ENCODE measurements at regions not wholly inside any gene's neighbourhood (a gene's known extent, or its start where the extent isn't known, plus 50 kb on each side); places are given as distances from the start of the nearest gene placed in this dataset.

DNA sequence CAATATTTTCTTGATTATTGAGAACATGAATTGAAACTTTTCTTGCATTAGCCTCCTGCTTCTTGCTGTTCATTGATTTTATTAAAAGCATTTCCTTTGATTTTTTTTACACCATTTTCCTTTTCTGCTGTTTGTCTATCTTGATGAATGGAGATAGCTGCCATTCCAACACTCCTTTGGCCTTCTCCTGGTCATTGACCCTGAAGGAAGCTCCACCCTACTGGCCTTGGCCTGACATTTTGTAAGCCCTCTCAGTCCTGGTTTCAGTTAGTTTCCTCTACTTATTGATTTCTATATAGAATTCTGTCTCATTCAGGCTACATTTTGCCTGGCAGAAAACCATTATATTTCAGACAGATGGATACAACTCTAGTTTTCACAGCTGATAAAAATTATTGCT is 115.1 kb upstream of the DMRTA1 start:
- no peak for DNase-seq (ENCODE audit: low read depth)
- no peak overlapping the region for H3K4me3 ChIP-seq (ENCODE audit: low read depth, low read length)

DNA sequence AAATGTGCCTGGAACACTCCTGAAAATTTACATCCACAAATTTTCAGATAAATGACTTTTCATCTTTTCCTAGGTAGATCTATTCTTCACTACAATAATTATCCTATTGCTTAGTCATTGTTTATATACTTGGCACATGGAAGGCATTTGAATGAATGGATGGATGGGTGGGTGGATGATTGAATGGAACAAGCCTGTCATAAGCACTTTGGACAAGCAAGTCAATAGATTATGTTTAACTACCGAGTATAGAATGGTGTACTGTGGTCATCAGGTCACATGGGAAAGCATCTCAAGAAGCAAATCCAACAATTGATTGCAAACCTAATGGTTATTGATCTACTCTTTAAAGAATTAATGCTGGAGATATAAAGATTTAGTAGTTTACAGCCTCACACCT is 114.4 kb upstream of the DMRTA1 start:
- DNase-seq (ENCODE audit: low read depth): no peak
- TF ChIP-seq, protein P1, sequence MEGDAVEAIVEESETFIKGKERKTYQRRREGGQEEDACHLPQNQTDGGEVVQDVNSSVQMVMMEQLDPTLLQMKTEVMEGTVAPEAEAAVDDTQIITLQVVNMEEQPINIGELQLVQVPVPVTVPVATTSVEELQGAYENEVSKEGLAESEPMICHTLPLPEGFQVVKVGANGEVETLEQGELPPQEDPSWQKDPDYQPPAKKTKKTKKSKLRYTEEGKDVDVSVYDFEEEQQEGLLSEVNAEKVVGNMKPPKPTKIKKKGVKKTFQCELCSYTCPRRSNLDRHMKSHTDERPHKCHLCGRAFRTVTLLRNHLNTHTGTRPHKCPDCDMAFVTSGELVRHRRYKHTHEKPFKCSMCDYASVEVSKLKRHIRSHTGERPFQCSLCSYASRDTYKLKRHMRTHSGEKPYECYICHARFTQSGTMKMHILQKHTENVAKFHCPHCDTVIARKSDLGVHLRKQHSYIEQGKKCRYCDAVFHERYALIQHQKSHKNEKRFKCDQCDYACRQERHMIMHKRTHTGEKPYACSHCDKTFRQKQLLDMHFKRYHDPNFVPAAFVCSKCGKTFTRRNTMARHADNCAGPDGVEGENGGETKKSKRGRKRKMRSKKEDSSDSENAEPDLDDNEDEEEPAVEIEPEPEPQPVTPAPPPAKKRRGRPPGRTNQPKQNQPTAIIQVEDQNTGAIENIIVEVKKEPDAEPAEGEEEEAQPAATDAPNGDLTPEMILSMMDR (IDR thresholded peaks at IDR 0.05; ENCODE audit: insufficient read depth, low read depth, low read length): no peak
- no peak overlapping the region for H3K4me3 ChIP-seq (ENCODE audit: low read depth, low read length)

More for the DNA sequence above, 115.1 kb upstream of the DMRTA1 start:
- TF ChIP-seq, protein P1 (IDR thresholded peaks at IDR 0.05; ENCODE audit: insufficient read depth, low read depth, low read length): no peak

DNA sequence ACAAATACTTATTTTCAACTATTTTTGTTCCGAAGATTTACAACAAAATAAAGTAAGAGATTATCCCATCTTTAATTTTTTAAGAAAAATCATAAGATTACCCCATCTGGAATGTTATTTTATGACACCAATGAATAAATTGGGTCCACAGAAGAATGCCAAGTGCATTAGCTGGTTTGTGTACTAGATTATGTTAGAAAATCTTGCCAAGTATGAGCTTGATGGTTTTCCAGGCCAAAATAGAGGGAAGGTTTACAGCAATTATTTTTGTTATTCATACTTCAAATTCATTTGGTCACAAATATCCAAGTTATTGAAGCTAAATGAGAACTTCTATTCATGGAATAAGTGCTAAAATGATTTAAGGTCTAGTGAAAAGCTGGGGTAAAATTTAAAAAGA is 109.4 kb upstream of the DMRTA1 start:
- TF ChIP-seq, protein P1 (IDR thresholded peaks at IDR 0.05; ENCODE audit: insufficient read depth, low read depth, low read length): no peak
- DNase-seq (ENCODE audit: low read depth): peak; percentile 1
- H3K4me3 ChIP-seq (ENCODE audit: low read depth, low read length): no peak overlapping the region

DNA sequence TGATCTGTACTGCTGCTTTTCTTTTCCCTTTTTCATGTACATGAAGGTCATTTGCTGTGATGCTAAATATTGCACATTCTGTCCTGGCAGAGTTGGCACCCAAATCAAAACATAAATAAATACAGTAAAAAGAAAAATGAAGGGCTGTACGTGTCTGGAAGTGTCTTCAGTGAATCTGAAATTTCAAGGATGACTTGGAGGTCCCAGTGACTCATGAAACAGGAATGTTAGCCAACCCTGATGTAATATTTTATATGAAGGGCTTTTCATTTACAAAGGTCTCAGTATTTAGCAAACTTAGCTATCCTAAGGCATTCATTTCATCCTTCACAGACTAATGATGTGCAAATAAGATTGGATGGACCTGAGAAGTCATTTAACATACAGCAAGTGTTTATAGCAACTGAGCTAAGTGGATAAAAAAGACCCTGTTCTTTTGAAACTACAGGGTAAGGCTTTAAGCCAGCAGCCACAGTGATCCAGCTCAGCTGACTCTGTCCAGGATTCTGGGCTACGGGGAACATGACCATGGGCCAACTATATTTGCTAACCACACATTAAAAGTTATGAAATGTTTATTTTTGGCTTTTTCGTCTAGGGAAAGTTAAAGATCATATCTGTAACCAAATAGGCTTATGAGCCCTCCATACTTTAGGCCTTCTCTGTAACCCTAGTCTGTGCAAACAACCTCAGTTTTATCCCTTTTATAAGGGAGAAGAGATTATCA is 104.0 kb upstream of the DMRTA1 start:
- TF ChIP-seq, protein P1 (IDR thresholded peaks at IDR 0.05; ENCODE audit: insufficient read depth, low read depth, low read length): no peak
- DNase-seq (ENCODE audit: low read depth): peak; percentile 32

DNA sequence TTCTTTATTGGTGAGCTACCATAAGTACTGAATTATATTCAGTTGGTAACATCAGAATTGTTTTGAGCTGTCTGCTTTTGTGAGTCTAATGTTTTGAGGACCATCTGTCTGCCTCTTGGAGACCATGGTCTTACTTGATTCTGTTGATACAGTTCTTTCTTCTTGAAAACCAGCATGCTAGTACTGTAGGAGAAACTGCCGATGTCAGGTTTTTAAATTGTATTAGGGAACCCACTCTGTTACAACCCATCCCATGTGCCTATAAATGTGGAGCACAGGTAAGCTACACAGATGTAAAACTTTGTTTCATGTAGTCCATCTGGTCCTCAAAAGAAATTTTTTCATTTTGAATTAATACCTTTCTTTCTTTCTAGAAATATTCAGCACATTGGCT is 103.4 kb upstream of the DMRTA1 start:
- DNase-seq (ENCODE audit: low read depth): no peak

More for the DNA sequence above, 104.0 kb upstream of the DMRTA1 start:
- H3K4me3 ChIP-seq (ENCODE audit: low read depth, low read length): no peak overlapping the region

DNA sequence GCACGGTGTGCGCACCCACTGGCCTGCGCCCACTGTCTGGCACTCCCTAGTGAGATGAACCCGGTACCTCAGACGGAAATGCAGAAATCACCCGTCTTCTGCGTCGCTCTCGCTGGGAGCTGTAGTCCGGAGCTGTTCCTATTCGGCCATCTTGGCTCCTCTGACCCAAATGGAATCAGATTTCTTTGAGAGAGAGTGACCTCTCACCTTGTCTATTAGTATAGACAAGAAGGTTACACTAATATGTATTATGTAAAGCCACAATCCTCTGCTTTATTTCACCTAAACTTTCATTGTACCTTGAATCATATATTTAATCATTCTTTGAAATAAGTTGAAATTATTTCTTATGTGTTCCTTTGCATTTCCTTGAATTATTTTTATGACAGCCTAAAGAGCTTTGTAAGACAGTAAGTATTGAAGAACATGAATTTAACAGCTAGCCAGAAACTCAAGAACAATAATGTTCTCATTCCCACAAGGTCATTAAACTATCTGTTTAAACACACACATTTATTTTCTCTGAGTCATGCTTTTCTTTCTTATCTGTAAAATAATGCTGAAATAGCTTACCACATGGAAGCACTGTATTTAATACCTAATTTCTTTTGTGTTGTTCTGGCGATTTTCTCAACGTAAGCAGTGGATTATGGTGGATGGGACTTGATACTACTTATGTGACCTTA is 91.8 kb upstream of the DMRTA1 start:
- DNase-seq (ENCODE audit: low read depth): no peak
- TF ChIP-seq, protein P1 (IDR thresholded peaks at IDR 0.05; ENCODE audit: insufficient read depth, low read depth, low read length): no peak
- H3K4me3 ChIP-seq (ENCODE audit: low read depth, low read length): no peak overlapping the region

More for the DNA sequence above, 103.4 kb upstream of the DMRTA1 start:
- no peak overlapping the region for H3K4me3 ChIP-seq (ENCODE audit: low read depth, low read length)
- TF ChIP-seq, protein P1 (IDR thresholded peaks at IDR 0.05; ENCODE audit: insufficient read depth, low read depth, low read length): no peak
